ENCODE measurements at regions not wholly inside any gene's neighbourhood (a gene's known extent, or its start where the extent isn't known, plus 50 kb on each side); places are given as distances from the start of the nearest gene placed in this dataset.

GRCh38 chr2:75317316-75317715, 118.0 kb upstream of the TACR1 start:
- Histone ChIP-seq H3K4me3 (no peak overlapping the region), H3K27ac (no peak overlapping the region), H3K27me3 (replicated peaks; ENCODE audit: insufficient read depth) (no peaks in the 10 kb centered on the region), H3K4me1 (ENCODE audit: control insufficient read depth in 1 of 2, low read depth in 2 of 2) (no peaks in the 10 kb centered on the region), H3K36me3 (no peaks in the 10 kb centered on the region), H3K9me3 (no peaks in the 10 kb centered on the region)
- no peak for TF ChIP-seq CTCF (IDR thresholded peaks at IDR 0.05)
- ATAC-seq (ENCODE audit: insufficient number of reproducible peaks, low FRiP score, low read depth) (no peak), DNase-seq (ENCODE audit: low spot score) (no peak)

GRCh38 chr2:75315436-75315835, 116.1 kb upstream of the TACR1 start:
- no peak for TF ChIP-seq CTCF (IDR thresholded peaks at IDR 0.05)
- H3K36me3 ChIP-seq, result no peaks in the 10 kb centered on the region
- no peak overlapping the region for H3K27ac ChIP-seq
- H3K27me3 ChIP-seq (replicated peaks; ENCODE audit: insufficient read depth), result no peaks in the 10 kb centered on the region
- no peaks in the 10 kb centered on the region for H3K4me1 ChIP-seq (ENCODE audit: control insufficient read depth in 1 of 2, low read depth in 2 of 2)
- H3K4me3 ChIP-seq, result no peak overlapping the region
- H3K9me3 ChIP-seq, result no peaks in the 10 kb centered on the region
- DNase-seq (ENCODE audit: low spot score) (no peak), ATAC-seq (ENCODE audit: insufficient number of reproducible peaks, low FRiP score, low read depth) (no peak)

- DNase-seq (ENCODE audit: low spot score) (no peak), ATAC-seq (ENCODE audit: insufficient number of reproducible peaks, low FRiP score, low read depth) (no peak)
- no peaks in the 10 kb centered on the region for H3K9me3 ChIP-seq
- no peak overlapping the region for H3K27ac ChIP-seq
- no peak for TF ChIP-seq CTCF (IDR thresholded peaks at IDR 0.05)
- H3K27me3 ChIP-seq (replicated peaks; ENCODE audit: insufficient read depth), result no peaks in the 10 kb centered on the region
- no peaks in the 10 kb centered on the region for H3K36me3 ChIP-seq
- H3K4me1 ChIP-seq (ENCODE audit: control insufficient read depth in 1 of 2, low read depth in 2 of 2), result no peaks in the 10 kb centered on the region
- H3K4me3 ChIP-seq, result no peak overlapping the region
Observed at GRCh38 chr2:75311993-75312392, 112.7 kb upstream of the TACR1 start.

DNA sequence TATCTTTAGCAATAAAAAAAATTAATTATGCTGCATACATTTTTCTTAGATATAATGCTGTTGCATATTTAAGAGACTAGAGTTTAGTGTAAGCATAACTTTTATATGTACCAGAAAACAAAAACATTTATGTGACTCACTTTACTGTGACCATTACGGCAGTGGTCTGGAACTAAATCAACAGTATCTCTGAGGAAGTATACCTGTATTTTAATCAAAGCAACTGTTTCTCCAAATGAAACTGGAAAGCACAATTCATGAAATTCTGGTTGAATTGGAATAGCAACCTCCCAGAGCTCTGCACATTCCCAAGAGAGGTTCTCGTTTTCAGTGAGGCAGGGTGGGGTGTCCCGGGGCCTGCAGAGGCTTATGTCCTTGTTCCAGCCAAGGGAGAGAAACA, 112.2 kb upstream of the TACR1 start:
- Histone ChIP-seq H3K4me3 (no peak overlapping the region), H3K27me3 (replicated peaks; ENCODE audit: insufficient read depth) (no peaks in the 10 kb centered on the region), H3K36me3 (no peaks in the 10 kb centered on the region), H3K9me3 (no peaks in the 10 kb centered on the region), H3K4me1 (ENCODE audit: control insufficient read depth in 1 of 2, low read depth in 2 of 2) (no peaks in the 10 kb centered on the region), H3K27ac (no peak overlapping the region)
- DNase-seq (ENCODE audit: low spot score) (no peak), ATAC-seq (ENCODE audit: insufficient number of reproducible peaks, low FRiP score, low read depth) (no peak)
- TF ChIP-seq CTCF (IDR thresholded peaks at IDR 0.05), result no peak

DNA sequence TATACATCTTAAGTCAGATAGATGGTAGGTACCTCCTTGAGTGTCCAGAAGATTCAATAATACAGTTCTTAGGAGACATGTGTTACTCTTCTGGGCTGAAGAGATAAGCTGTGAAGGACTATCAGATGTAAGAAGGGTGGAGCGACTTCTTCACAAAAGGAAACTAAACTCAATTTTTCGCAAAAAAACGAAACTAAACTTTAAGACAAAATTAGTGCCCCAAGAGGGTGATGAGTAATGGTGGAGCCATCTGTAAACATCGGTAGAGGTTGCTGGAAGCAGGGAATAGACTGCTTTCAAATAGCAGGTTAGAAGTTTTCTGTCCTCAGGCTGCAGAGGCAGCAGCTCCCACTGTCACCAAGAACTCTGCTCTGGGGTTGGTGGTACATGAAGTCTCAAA, 111.6 kb upstream of the TACR1 start:
- Histone ChIP-seq H3K27me3 (replicated peaks; ENCODE audit: insufficient read depth) (no peaks in the 10 kb centered on the region), H3K9me3 (no peaks in the 10 kb centered on the region), H3K4me1 (ENCODE audit: control insufficient read depth in 1 of 2, low read depth in 2 of 2) (no peaks in the 10 kb centered on the region), H3K36me3 (no peaks in the 10 kb centered on the region), H3K27ac (no peak overlapping the region), H3K4me3 (no peak overlapping the region)
- DNase-seq (ENCODE audit: low spot score) (no peak), ATAC-seq (ENCODE audit: insufficient number of reproducible peaks, low FRiP score, low read depth) (no peak)
- no peak for TF ChIP-seq CTCF (IDR thresholded peaks at IDR 0.05)

Data from thoracic aorta (tissue), 2 donors.